HEK293T (cell line): ENCODE measurements at regions not wholly inside any gene's neighbourhood (a gene's known extent, or its start where the extent isn't known, plus 50 kb on each side); places are given as distances from the start of the nearest gene placed in this dataset.

ENCODE experiments used
- ARNT ChIP-seq: fragments of 450-650 bp; IDR thresholded peaks from 2 replicates; pipeline ENCODE4 v1.6.1; 2017; ENCODE audit warnings: mild to moderate bottlenecking
- BHLHE40 ChIP-seq: fragments of 450-650 bp; IDR thresholded peaks from 2 replicates; pipeline ENCODE4 v1.6.1; 2016; ENCODE audit warnings: mild to moderate bottlenecking, moderate library complexity, borderline replicate concordance
- ELF4 ChIP-seq: fragments of 450-650 bp; IDR thresholded peaks from 2 replicates; pipeline ENCODE4 v1.6.1; 2017; ENCODE audit warnings: antibody characterized with exemption
- FOXA1 ChIP-seq: fragments of 450-650 bp; IDR thresholded peaks from 2 replicates; pipeline ENCODE4 v1.6.1; 2016; ENCODE audit warnings: mild to moderate bottlenecking
- FOXK2 ChIP-seq: fragments of 450-650 bp; IDR thresholded peaks from 2 replicates; pipeline ENCODE4 v1.6.1; 2016; ENCODE audit warnings: mild to moderate bottlenecking
- L3MBTL2 ChIP-seq: fragments of 450-650 bp; conservative IDR thresholded peaks from 2 replicates; pipeline ENCODE4 v1.6.1; 2016; ENCODE audit warnings: mild to moderate bottlenecking
- SP1 ChIP-seq: fragments of 450-650 bp; IDR thresholded peaks from 2 replicates; pipeline ENCODE4 v1.6.1; 2017
- SUZ12 ChIP-seq: fragments of 450-650 bp; IDR thresholded peaks from 2 replicates; pipeline ENCODE4 v1.6.1; 2016; ENCODE audit warnings: mild to moderate bottlenecking
- TARDBP ChIP-seq: fragments of 450-650 bp; IDR thresholded peaks from 2 replicates; pipeline ENCODE4 v1.6.1; 2016

DNA sequence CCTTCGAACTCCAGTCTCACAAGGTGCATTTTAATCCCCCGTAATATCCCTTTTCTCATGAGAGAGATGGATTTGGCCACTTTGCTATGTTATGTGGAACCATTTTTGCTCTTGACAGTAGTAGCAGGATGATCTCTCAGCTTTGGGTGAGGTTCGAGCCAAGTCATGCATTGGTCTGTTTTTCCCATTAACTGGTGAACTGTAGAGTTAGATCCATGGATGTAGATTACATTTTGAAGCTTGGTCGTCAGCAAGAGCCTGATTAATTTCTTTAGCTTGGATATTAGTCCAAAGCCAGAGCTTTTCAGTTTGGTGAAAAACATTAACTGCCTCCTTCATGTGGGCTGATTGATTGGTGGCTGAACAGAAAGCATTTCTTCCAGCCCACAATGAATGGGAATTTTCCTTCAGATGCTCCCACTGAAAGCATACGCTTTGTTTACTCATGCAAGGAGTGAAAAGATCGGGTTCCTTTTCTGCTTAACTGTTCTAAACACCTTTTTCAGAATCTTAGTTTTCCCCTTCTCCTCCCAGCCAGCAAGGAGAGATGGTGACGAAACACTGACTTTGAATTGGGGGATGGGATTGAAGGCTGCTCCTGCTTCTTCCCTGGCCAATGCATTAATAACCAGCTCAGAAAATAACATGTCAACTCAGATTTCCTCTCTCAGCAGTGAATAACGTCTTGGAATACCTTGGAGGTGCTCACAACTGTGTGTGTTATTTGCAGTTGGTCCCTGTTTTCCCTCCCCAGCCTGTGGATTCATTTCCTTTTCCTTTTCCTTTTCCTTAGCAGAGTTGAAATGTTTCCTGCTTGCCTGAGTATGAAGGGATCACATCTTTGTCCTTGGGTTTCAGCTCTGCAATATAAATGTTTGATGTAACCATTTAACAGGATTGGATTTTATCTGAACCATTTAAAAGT lies 351.8 kb upstream of the FZD8 start:
- TF ChIP-seq BHLHE40 = no peak
- TF ChIP-seq TARDBP = no peak
- no peak for TF ChIP-seq SP1
- TF ChIP-seq FOXA1 = no peak
- no peak for TF ChIP-seq ARNT
- no peak for TF ChIP-seq ELF4
- no peak for TF ChIP-seq SUZ12
- TF ChIP-seq FOXK2 = no peak
- TF ChIP-seq L3MBTL2 = no peak
